Naive thymus-derived CD4-positive, alpha-beta T cell (primary cell): ENCODE measurements at regions not wholly inside any gene's neighbourhood (a gene's known extent, or its start where the extent isn't known, plus 50 kb on each side); places are given as distances from the start of the nearest gene placed in this dataset.

Experiments used
- ATAC-seq: fragments of 150-1000 bp; cut with Tn5 transposase; 2 replicates; pipeline ENCODE4 v1.10.0; 2021; ENCODE audit warnings: mild to moderate bottlenecking, moderate library complexity
- CTCF ChIA-PET: fragments of 350-600 bp; sonication (Branson Sonifier 250); formaldehyde crosslinking; loops from one replicate; lab custom pipeline; 2021; ENCODE audit warnings: antibody characterized with exemption; lab: Charles Lee
- POLR2A ChIA-PET: fragments of 350-600 bp; sonication (Branson Sonifier 250); formaldehyde crosslinking; loops from one replicate; lab custom pipeline; 2021; ENCODE audit warnings: antibody characterized with exemption, inconsistent platforms; lab: Charles Lee
- DNase-seq, 9 donors: peaks; one replicate each; pipeline versions ENCODE4 v3.0.0 to v3.0.0-alpha.2; 2020 to 2022; ENCODE audit warnings: mixed read lengths in 1 of 9
- H3K27ac ChIP-seq: one replicate; pipeline ENCODE4 v1.7.0; 2013; ENCODE audit warnings: mild to moderate bottlenecking, low read depth, low read length, moderate library complexity
- H3K27me3 ChIP-seq, 2 donors: one replicate each; pipeline ENCODE4 v1.7.0; 2013; ENCODE audit warnings: low read length in 2 of 2, mild to moderate bottlenecking in 2 of 2, moderate library complexity in 2 of 2; ENCODE audit not compliant: control insufficient read depth in 2 of 2, insufficient read depth in 2 of 2
- H3K36me3 ChIP-seq, 3 experiments: 1 replicate in 2 of 3; 2 replicates in 1 of 3; pipeline ENCODE4 v1.7.0; 2013; ENCODE audit warnings: low read length in 3 of 3, mild to moderate bottlenecking in 3 of 3, moderate library complexity in 1 of 3; ENCODE audit not compliant: insufficient read depth in 3 of 3, control insufficient read depth in 2 of 3
- H3K4me1 ChIP-seq, 2 donors: one replicate each; pipeline ENCODE4 v1.7.0; 2013; ENCODE audit warnings: low read length in 2 of 2, mild to moderate bottlenecking in 2 of 2, moderate library complexity in 1 of 2; ENCODE audit not compliant: control insufficient read depth in 2 of 2, insufficient read depth in 2 of 2
- H3K4me3 ChIP-seq: 2 replicates; pipeline ENCODE4 v1.7.0; 2013; ENCODE audit warnings: mild to moderate bottlenecking, low read length
- H3K9me3 ChIP-seq, 3 experiments: 1 replicate in 2 of 3; 2 replicates in 1 of 3; pipeline ENCODE4 v1.7.0; 2013; ENCODE audit warnings: low read length in 3 of 3; ENCODE audit not compliant: control insufficient read depth in 2 of 3
- H3K27ac Mint-ChIP-seq, 9 donors: one replicate each; pipeline ENCODE4 v1.8.0; 2020 to 2022; ENCODE audit warnings: mixed read lengths in 9 of 9, mild to moderate bottlenecking in 8 of 9, moderate library complexity in 5 of 9, inconsistent platforms in 2 of 9
- H3K27me3 Mint-ChIP-seq, 5 donors: one replicate each; pipeline ENCODE4 v1.8.0; 2021 to 2022; ENCODE audit warnings: mixed read lengths in 5 of 5, mild to moderate bottlenecking in 1 of 5
- H3K36me3 Mint-ChIP-seq, 5 donors: one replicate each; pipeline ENCODE4 v1.8.0; 2020 to 2022; ENCODE audit warnings: mixed read lengths in 5 of 5, mild to moderate bottlenecking in 3 of 5, inconsistent platforms in 1 of 5
- H3K4me1 Mint-ChIP-seq, 7 donors: one replicate each; pipeline ENCODE4 v1.8.0; 2020 to 2022; ENCODE audit warnings: mixed read lengths in 7 of 7, mild to moderate bottlenecking in 3 of 7, inconsistent platforms in 1 of 7
- H3K4me3 Mint-ChIP-seq, 10 donors: one replicate each; pipeline ENCODE4 v1.8.0; 2020 to 2022; ENCODE audit warnings: mild to moderate bottlenecking in 10 of 10, mixed read lengths in 10 of 10, moderate library complexity in 6 of 10, inconsistent platforms in 2 of 10
- H3K9me3 Mint-ChIP-seq, 11 donors: one replicate each; pipeline ENCODE4 v1.8.0; 2020 to 2022; ENCODE audit warnings: mixed read lengths in 11 of 11, mild to moderate bottlenecking in 4 of 11, inconsistent platforms in 1 of 11, moderate library complexity in 1 of 11
- intact Hi-C, 2 donors: fragments of 100-400 bp; cut with micrococcal nuclease; formaldehyde crosslinking; loops; one replicate each; pipeline ENCODE4 v1.15.1; 2023

- DNase-seq: no peak
- peaks cover 0 to 11% (median 4%) of the 10 kb centered on the region in 11 donors for H3K9me3 Mint-ChIP-seq
- no peaks in the 10 kb centered on the region for H3K4me1 Mint-ChIP-seq
- no peak overlapping the region for H3K4me3 Mint-ChIP-seq
- ChIA-PET CTCF (no interaction called here), POLR2A (no interaction called here)
- Histone ChIP-seq H3K27ac (no peak overlapping the region), H3K36me3 (no peaks in the 10 kb centered on the region), H3K4me3 (no peak overlapping the region), H3K9me3 (no peaks in the 10 kb centered on the region), H3K27me3 (no peaks in the 10 kb centered on the region), H3K4me1 (no peaks in the 10 kb centered on the region)
- no peaks in the 10 kb centered on the region for H3K36me3 Mint-ChIP-seq
- no peak overlapping the region for H3K27ac Mint-ChIP-seq
- no peaks in the 10 kb centered on the region for H3K27me3 Mint-ChIP-seq
- no peak for ATAC-seq
- intact Hi-C loops: no loop called here
Observed at GRCh38 chr2:117339980-117340379, 474.5 kb upstream of the DDX18 start.

GRCh38 chr2:117341690-117342089 lies 472.8 kb upstream of the DDX18 start:
- Mint-ChIP-seq H3K27ac (no peak overlapping the region), H3K27me3 (no peaks in the 10 kb centered on the region), H3K9me3 (peaks cover 0 to 13% (median 4%) of the 10 kb centered on the region in 11 donors), H3K4me3 (no peak overlapping the region), H3K4me1 (no peaks in the 10 kb centered on the region), H3K36me3 (no peaks in the 10 kb centered on the region)
- H3K27ac ChIP-seq: no peak overlapping the region
- H3K27me3 ChIP-seq: no peaks in the 10 kb centered on the region
- intact Hi-C loops: no loop called here
- no peaks in the 10 kb centered on the region for H3K36me3 ChIP-seq
- no peaks in the 10 kb centered on the region for H3K4me1 ChIP-seq
- ChIA-PET POLR2A (no interaction called here), CTCF (no interaction called here)
- H3K9me3 ChIP-seq: no peaks in the 10 kb centered on the region
- no peak overlapping the region for H3K4me3 ChIP-seq
- DNase-seq: no peak
- no peak for ATAC-seq

GRCh38 chr2:117342415-117342814 lies 472.1 kb upstream of the DDX18 start:
- Histone ChIP-seq H3K4me1 (no peaks in the 10 kb centered on the region), H3K4me3 (no peak overlapping the region), H3K9me3 (no peaks in the 10 kb centered on the region), H3K27ac (no peak overlapping the region), H3K27me3 (no peaks in the 10 kb centered on the region), H3K36me3 (no peaks in the 10 kb centered on the region)
- no peak for DNase-seq
- ChIA-PET POLR2A (no interaction called here), CTCF (no interaction called here)
- intact Hi-C loops: no loop called here
- Mint-ChIP-seq H3K27me3 (no peaks in the 10 kb centered on the region), H3K4me3 (no peak overlapping the region), H3K27ac (no peak overlapping the region), H3K36me3 (no peaks in the 10 kb centered on the region), H3K4me1 (no peaks in the 10 kb centered on the region), H3K9me3 (peaks cover 0 to 12% (median 5%) of the 10 kb centered on the region in 11 donors)
- no peak for ATAC-seq

- intact Hi-C loops: no loop called here
- no peak for ATAC-seq
- Histone ChIP-seq H3K9me3 (no peaks in the 10 kb centered on the region), H3K27ac (no peak overlapping the region), H3K4me3 (no peak overlapping the region), H3K4me1 (no peaks in the 10 kb centered on the region), H3K36me3 (no peaks in the 10 kb centered on the region), H3K27me3 (no peaks in the 10 kb centered on the region)
- Mint-ChIP-seq H3K36me3 (no peaks in the 10 kb centered on the region), H3K27ac (no peak overlapping the region), H3K4me3 (no peak overlapping the region), H3K4me1 (no peaks in the 10 kb centered on the region), H3K27me3 (no peaks in the 10 kb centered on the region), H3K9me3 (peaks cover 3 to 20% (median 9%) of the 10 kb centered on the region in 11 donors)
- POLR2A ChIA-PET: no interaction called here
- DNase-seq: no peak
- CTCF ChIA-PET: no interaction called here
Observed at GRCh38 chr2:117349687-117350086, 464.8 kb upstream of the DDX18 start.

GRCh38 chr2:117351396-117351795 lies 463.1 kb upstream of the DDX18 start:
- Histone ChIP-seq H3K4me3 (no peak overlapping the region), H3K27me3 (no peaks in the 10 kb centered on the region), H3K36me3 (no peaks in the 10 kb centered on the region), H3K27ac (no peak overlapping the region), H3K9me3 (no peaks in the 10 kb centered on the region), H3K4me1 (no peaks in the 10 kb centered on the region)
- intact Hi-C loops: no loop called here
- ChIA-PET POLR2A (no interaction called here), CTCF (no interaction called here)
- Mint-ChIP-seq H3K4me1 (no peaks in the 10 kb centered on the region), H3K9me3 (peaks cover 0 to 23% (median 4%) of the 10 kb centered on the region in 11 donors), H3K27ac (no peak overlapping the region), H3K36me3 (no peaks in the 10 kb centered on the region), H3K27me3 (no peaks in the 10 kb centered on the region), H3K4me3 (no peak overlapping the region)
- no peak for DNase-seq
- no peak for ATAC-seq

GRCh38 chr2:117359266-117359914 lies 455.1 kb upstream of the DDX18 start:
- Histone ChIP-seq H3K4me1 (no peaks in the 10 kb centered on the region), H3K27ac (no peak overlapping the region), H3K9me3 (no peaks in the 10 kb centered on the region), H3K27me3 (no peaks in the 10 kb centered on the region), H3K4me3 (no peak overlapping the region), H3K36me3 (no peaks in the 10 kb centered on the region)
- H3K9me3 Mint-ChIP-seq: peaks cover 2 to 23% (median 12%) of the 10 kb centered on the region in 11 donors
- H3K27me3 Mint-ChIP-seq: no peaks in the 10 kb centered on the region
- no peaks in the 10 kb centered on the region for H3K4me1 Mint-ChIP-seq
- CTCF ChIA-PET: no interaction called here
- no peaks in the 10 kb centered on the region for H3K36me3 Mint-ChIP-seq
- POLR2A ChIA-PET: no interaction called here
- ATAC-seq (no peak), DNase-seq (no peak)
- no peak overlapping the region for H3K4me3 Mint-ChIP-seq
- intact Hi-C loops: no loop called here
- H3K27ac Mint-ChIP-seq: no peak overlapping the region

- Histone ChIP-seq H3K4me3 (no peak overlapping the region), H3K4me1 (no peaks in the 10 kb centered on the region), H3K27ac (no peak overlapping the region), H3K9me3 (no peaks in the 10 kb centered on the region), H3K27me3 (no peaks in the 10 kb centered on the region), H3K36me3 (no peaks in the 10 kb centered on the region)
- Mint-ChIP-seq H3K4me3 (no peak overlapping the region), H3K27ac (no peak overlapping the region), H3K9me3 (peaks cover 2 to 32% (median 14%) of the 10 kb centered on the region in 11 donors), H3K27me3 (no peaks in the 10 kb centered on the region), H3K36me3 (peaks cover 0 to 3% (median 0%) of the 10 kb centered on the region in 5 donors), H3K4me1 (no peaks in the 10 kb centered on the region)
- ATAC-seq: no peak
- intact Hi-C loops: no loop called here
- no peak for DNase-seq
- CTCF ChIA-PET: no interaction called here
- POLR2A ChIA-PET: no interaction called here
Observed at GRCh38 chr2:117360586-117360985, 453.9 kb upstream of the DDX18 start.
